A549 (cell line): ENCODE measurements at regions not wholly inside any gene's neighbourhood (a gene's known extent, or its start where the extent isn't known, plus 50 kb on each side); places are given as distances from the start of the nearest gene placed in this dataset.

Experiments used
- ATAC-seq, 2 experiments: fragments of 200-7000 bp in 1 of 2; fragments of >200 bp in 1 of 2; cut with Nextera tagmentation in 1 of 2; cut with Tn5 transposase in 1 of 2; 3 replicates each; pipeline versions ENCODE4 v1.8.0 to v1.9.1; 2018 to 2020; ENCODE audit warnings: mild to moderate bottlenecking in 1 of 2, moderate library complexity in 1 of 2
- CTCF ChIA-PET: fragments of 300-600 bp; sonication (Branson Sonifier 250); formaldehyde crosslinking; extraction: SDS; loops from one replicate; lab custom pipeline; 2021; ENCODE audit warnings: antibody characterized with exemption, inconsistent platforms; lab: Yijun Ruan, JAX
- POLR2A ChIA-PET: fragments of 350-600 bp; formaldehyde crosslinking; extraction: SDS; loops from one replicate; lab custom pipeline; 2021; ENCODE audit warnings: antibody characterized with exemption, inconsistent platforms; lab: Yijun Ruan, JAX
- DNase-seq, 2 experiments: peaks; one replicate each; pipeline versions ENCODE4 v3.0.0 to v3.0.0-alpha.2; 2011 to 2016; ENCODE audit warnings: low read depth in 1 of 2, low spot score in 1 of 2
- FAIRE-seq: peaks from 2 replicates; lab custom pipeline; 2011; peaks lifted over from hg19 to GRCh38; lab: Jason Lieb, UNC
- H3K27ac ChIP-seq, 2 experiments: fragments of >200 bp; sonication (Bioruptor Twin); formaldehyde crosslinking; 3 replicates each; pipeline ENCODE4 v1.5.1; 2016 to 2017
- H3K4me1 ChIP-seq: fragments of >200 bp; sonication (Bioruptor Twin); formaldehyde crosslinking; 3 replicates; pipeline ENCODE4 v1.6.1; 2016
- H3K4me2 ChIP-seq: fragments of >200 bp; sonication (Bioruptor Twin); formaldehyde crosslinking; 3 replicates; pipeline ENCODE4 v1.6.1; 2016
- H3K4me3 ChIP-seq: fragments of >200 bp; sonication (Bioruptor Twin); formaldehyde crosslinking; 3 replicates; pipeline ENCODE4 v1.5.1; 2016
- H3K9me3 ChIP-seq: fragments of >200 bp; sonication (Bioruptor Twin); formaldehyde crosslinking; 3 replicates; pipeline ENCODE4 v1.6.1; 2016
- BHLHE40 ChIP-seq: IDR thresholded peaks from 2 replicates; pipeline ENCODE4 v1.6.1; 2012; ENCODE audit warnings: low read depth, low read length, inconsistent platforms
- CBX2 ChIP-seq: fragments of 200-600 bp; sonication (generic); IDR thresholded peaks from 2 replicates; pipeline ENCODE4 v1.6.1; 2016; ENCODE audit warnings: low read depth, mild to moderate bottlenecking, borderline replicate concordance
- ESRRA ChIP-seq: fragments of 150-350 bp; IDR thresholded peaks from 2 replicates; pipeline ENCODE4 v1.6.1; 2014; ENCODE audit warnings: mild to moderate bottlenecking, low read length, borderline replicate concordance
- FOSB ChIP-seq: fragments of 250-450 bp; sonication (Bioruptor Pico); IDR thresholded peaks from 2 replicates; pipeline ENCODE4 v1.5.0; 2020; ENCODE audit warnings: mild to moderate bottlenecking, moderate library complexity
- FOXS1 ChIP-seq: fragments of 250-450 bp; sonication (Bioruptor Pico); IDR thresholded peaks from 2 replicates; pipeline ENCODE4 v1.5.0; 2020; ENCODE audit warnings: mild to moderate bottlenecking, moderate library complexity
- GATA3 ChIP-seq: IDR thresholded peaks from 2 replicates; pipeline ENCODE4 v1.6.1; 2012; ENCODE audit warnings: borderline replicate concordance
- HEYL ChIP-seq: fragments of 250-450 bp; sonication (Bioruptor Pico); IDR thresholded peaks from 2 replicates; pipeline ENCODE4 v1.8.0; 2021; ENCODE audit warnings: mild to moderate bottlenecking, moderate library complexity
- MYC ChIP-seq: IDR thresholded peaks from 2 replicates; pipeline ENCODE4 v1.6.1; 2012; ENCODE audit warnings: mild to moderate bottlenecking, inconsistent platforms, low read length, improper control_type of control experiment, borderline replicate concordance
- NFE2L2 ChIP-seq: fragments of 150-350 bp; conservative IDR thresholded peaks from 2 replicates; pipeline ENCODE4 v1.6.1; 2014; ENCODE audit warnings: low read length
- NPAS2 ChIP-seq: fragments of 250-450 bp; sonication (Bioruptor Pico); IDR thresholded peaks from 2 replicates; pipeline ENCODE4 v1.8.0; 2022; ENCODE audit warnings: mild to moderate bottlenecking, moderate library complexity, borderline replicate concordance
- NR3C1 ChIP-seq: fragments of >200 bp; sonication (Bioruptor Twin); formaldehyde crosslinking; IDR thresholded peaks from 3 replicates; pipeline ENCODE4 v1.6.1; 2017
- PBX3 ChIP-seq: IDR thresholded peaks from 2 replicates; pipeline ENCODE4 v1.6.1; 2012
- RCOR1 ChIP-seq: fragments of 150-350 bp; IDR thresholded peaks from 2 replicates; pipeline ENCODE4 v1.6.1; 2014; ENCODE audit warnings: antibody characterized with exemption, low read length, low read depth
- RFX5 ChIP-seq: fragments of 450-650 bp; IDR thresholded peaks from 2 replicates; pipeline ENCODE4 v1.7.1; 2014; ENCODE audit warnings: antibody characterized with exemption, mild to moderate bottlenecking, moderate library complexity
- RNF2 ChIP-seq: fragments of 200-600 bp; sonication (generic); IDR thresholded peaks from 2 replicates; pipeline ENCODE4 v1.6.1; 2016; ENCODE audit warnings: low read depth, mild to moderate bottlenecking, antibody characterized with exemption, moderate library complexity, borderline replicate concordance
- TFCP2L1 ChIP-seq: fragments of 250-450 bp; sonication (Bioruptor Pico); IDR thresholded peaks from 2 replicates; pipeline ENCODE4 v1.5.0; 2021; ENCODE audit warnings: mild to moderate bottlenecking
- TP53 ChIP-seq: fragments of 250-450 bp; sonication (Bioruptor Pico); IDR thresholded peaks from 2 replicates; pipeline ENCODE4 v1.5.0; 2021; ENCODE audit warnings: mild to moderate bottlenecking, moderate library complexity
- ZNF302 ChIP-seq: fragments of 250-450 bp; sonication (Bioruptor Pico); IDR thresholded peaks from 2 replicates; pipeline ENCODE4 v1.9.0; 2021; ENCODE audit warnings: inconsistent platforms, mild to moderate bottlenecking, moderate library complexity
- WGBS: methylation state at CpG from one replicate; pipeline ENCODE4 v1.1.6; 2017; ENCODE audit errors: missing lambda C conversion rate; 5-methylcytosine and 5-hydroxymethylcytosine counted together
- TF ChIP-seq, protein P1 (sequence below): fragments of 200-600 bp; sonication (generic); IDR thresholded peaks from 2 replicates; pipeline ENCODE4 v1.6.1; 2016; ENCODE audit warnings: antibody characterized with exemption, mild to moderate bottlenecking, moderate library complexity
- TF ChIP-seq, protein P2 (sequence below): fragments of >200 bp; sonication (Bioruptor Twin); formaldehyde crosslinking; IDR thresholded peaks from 2 replicates; pipeline ENCODE4 v1.6.1; 2016
- TF ChIP-seq, protein P3 (sequence below): fragments of 150-350 bp; IDR thresholded peaks from 2 replicates; pipeline ENCODE4 v1.6.1; 2014; ENCODE audit warnings: low read depth, mild to moderate bottlenecking, low read length
- TF ChIP-seq, protein P4 (sequence below): fragments of 450-650 bp; IDR thresholded peaks from 2 replicates; pipeline ENCODE4 v1.6.1; 2014; ENCODE audit warnings: antibody characterized with exemption

DNA sequence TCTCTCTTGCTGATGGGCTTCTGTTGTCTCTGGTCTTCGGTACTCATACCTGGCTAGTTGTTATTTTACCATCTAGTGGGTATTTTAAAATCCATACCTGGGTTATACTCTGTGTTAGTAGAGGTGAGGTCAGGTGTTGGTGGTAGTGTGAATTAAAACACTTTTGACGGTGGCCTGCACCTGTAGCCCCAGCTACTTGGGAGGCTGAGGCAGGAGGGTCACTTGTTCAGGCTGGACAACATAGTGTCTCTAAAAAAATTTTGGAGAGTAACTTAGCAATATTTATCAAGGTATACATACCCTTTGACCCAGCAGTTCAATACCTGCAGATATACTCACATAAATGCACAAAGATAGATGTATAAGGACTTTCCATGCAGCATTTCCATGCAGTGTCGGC, 55.4 kb downstream of the GSX1 start:
- no peak overlapping the region for H3K4me2 ChIP-seq
- ATAC-seq (no peak), DNase-seq (no peak), FAIRE-seq (no peak)
- H3K4me1 ChIP-seq = no peaks in the 10 kb centered on the region
- no peak overlapping the region for H3K4me3 ChIP-seq
- no peak overlapping the region for H3K27ac ChIP-seq
- ChIA-PET CTCF (interaction anchor here (1.8 kb wide), 1 partner anchor 17 kb away, joined by 7 read pairs; no protein-coding TSS in a partner anchor), POLR2A (no interaction called here)
- no peaks in the 10 kb centered on the region; the same call in 2 of the 3 replicates for H3K9me3 ChIP-seq
- 66% methylated on average over 3 of the region's 3 CpGs for WGBS
- TF ChIP-seq NR3C1 (no peak), RFX5 (no peak), FOSB (CRISPR knock-in tag) (no peak), FOXS1 (CRISPR knock-in tag) (no peak), BHLHE40 (no peak), NPAS2 (CRISPR knock-in tag) (no peak)

DNA sequence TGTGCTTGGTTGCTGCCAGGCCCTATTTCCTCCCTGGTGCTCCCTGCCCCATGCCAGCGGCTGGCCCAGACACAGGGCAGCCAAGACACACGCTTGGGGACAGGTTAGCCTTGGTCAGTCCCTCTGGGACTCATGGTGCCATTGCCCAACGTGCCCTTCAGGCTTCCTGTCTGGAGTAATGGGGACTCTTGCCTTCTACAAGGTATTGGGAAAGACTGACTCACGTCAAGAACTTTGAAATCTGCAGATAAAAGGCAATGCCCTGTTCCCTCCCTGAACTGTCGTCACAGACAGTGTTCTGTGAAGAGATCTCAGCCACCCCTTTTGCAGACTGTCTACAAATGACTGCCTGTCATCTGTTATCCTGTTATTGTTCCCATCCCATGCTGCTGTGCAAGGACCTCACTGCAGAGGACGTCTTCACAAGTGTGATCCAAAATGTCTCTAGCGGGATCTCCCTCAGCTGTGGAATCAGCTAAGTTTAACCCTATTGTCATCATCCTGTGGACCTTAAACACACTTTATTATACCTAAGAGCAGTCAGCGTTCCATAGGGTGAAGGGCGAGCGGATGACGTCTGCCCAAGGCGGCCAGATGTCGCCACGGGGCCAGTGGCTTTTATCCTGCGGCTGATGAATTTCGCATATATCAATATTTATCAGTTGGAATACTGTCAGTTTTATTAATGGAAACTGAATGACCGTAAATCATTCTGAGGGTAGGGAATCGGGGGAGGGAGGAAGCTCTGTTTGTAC, 59.0 kb downstream of the GSX1 start:
- no peak for TF ChIP-seq TFCP2L1 (CRISPR knock-in tag)
- no peak for TF ChIP-seq TP53
- no peak for TF ChIP-seq RCOR1
- TF ChIP-seq, protein P1, sequence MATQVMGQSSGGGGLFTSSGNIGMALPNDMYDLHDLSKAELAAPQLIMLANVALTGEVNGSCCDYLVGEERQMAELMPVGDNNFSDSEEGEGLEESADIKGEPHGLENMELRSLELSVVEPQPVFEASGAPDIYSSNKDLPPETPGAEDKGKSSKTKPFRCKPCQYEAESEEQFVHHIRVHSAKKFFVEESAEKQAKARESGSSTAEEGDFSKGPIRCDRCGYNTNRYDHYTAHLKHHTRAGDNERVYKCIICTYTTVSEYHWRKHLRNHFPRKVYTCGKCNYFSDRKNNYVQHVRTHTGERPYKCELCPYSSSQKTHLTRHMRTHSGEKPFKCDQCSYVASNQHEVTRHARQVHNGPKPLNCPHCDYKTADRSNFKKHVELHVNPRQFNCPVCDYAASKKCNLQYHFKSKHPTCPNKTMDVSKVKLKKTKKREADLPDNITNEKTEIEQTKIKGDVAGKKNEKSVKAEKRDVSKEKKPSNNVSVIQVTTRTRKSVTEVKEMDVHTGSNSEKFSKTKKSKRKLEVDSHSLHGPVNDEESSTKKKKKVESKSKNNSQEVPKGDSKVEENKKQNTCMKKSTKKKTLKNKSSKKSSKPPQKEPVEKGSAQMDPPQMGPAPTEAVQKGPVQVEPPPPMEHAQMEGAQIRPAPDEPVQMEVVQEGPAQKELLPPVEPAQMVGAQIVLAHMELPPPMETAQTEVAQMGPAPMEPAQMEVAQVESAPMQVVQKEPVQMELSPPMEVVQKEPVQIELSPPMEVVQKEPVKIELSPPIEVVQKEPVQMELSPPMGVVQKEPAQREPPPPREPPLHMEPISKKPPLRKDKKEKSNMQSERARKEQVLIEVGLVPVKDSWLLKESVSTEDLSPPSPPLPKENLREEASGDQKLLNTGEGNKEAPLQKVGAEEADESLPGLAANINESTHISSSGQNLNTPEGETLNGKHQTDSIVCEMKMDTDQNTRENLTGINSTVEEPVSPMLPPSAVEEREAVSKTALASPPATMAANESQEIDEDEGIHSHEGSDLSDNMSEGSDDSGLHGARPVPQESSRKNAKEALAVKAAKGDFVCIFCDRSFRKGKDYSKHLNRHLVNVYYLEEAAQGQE = no peak
- TF ChIP-seq NFE2L2 = no peak
- TF ChIP-seq CBX2 = no peak
- TF ChIP-seq NR3C1 = no peak
- TF ChIP-seq GATA3 = no peak
- TF ChIP-seq, protein P2, sequence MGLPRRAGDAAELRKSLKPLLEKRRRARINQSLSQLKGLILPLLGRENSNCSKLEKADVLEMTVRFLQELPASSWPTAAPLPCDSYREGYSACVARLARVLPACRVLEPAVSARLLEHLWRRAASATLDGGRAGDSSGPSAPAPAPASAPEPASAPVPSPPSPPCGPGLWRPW = no peak
- TF ChIP-seq, protein P3, sequence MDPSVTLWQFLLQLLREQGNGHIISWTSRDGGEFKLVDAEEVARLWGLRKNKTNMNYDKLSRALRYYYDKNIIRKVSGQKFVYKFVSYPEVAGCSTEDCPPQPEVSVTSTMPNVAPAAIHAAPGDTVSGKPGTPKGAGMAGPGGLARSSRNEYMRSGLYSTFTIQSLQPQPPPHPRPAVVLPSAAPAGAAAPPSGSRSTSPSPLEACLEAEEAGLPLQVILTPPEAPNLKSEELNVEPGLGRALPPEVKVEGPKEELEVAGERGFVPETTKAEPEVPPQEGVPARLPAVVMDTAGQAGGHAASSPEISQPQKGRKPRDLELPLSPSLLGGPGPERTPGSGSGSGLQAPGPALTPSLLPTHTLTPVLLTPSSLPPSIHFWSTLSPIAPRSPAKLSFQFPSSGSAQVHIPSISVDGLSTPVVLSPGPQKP = no peak
- no peak for TF ChIP-seq ZNF302
- no peak for TF ChIP-seq PBX3
- TF ChIP-seq RNF2 = no peak
- TF ChIP-seq, protein P4, sequence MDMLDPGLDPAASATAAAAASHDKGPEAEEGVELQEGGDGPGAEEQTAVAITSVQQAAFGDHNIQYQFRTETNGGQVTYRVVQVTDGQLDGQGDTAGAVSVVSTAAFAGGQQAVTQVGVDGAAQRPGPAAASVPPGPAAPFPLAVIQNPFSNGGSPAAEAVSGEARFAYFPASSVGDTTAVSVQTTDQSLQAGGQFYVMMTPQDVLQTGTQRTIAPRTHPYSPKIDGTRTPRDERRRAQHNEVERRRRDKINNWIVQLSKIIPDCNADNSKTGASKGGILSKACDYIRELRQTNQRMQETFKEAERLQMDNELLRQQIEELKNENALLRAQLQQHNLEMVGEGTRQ = no peak
- no peak for TF ChIP-seq MYC
- no peak for TF ChIP-seq ESRRA
- no peak for TF ChIP-seq HEYL (CRISPR knock-in tag)
- TF ChIP-seq NPAS2 (CRISPR knock-in tag) = no peak
- POLR2A ChIA-PET = no interaction called here
- no peak for FAIRE-seq
- DNase-seq = peak in 1 of 2 experiments; percentile 13
- no peak overlapping the region for H3K27ac ChIP-seq
- no peak overlapping the region for H3K4me3 ChIP-seq
- peak in 1 of 2 experiments; percentile 47; a peak in 1 of 6 replicates for ATAC-seq
- no peak overlapping the region for H3K4me2 ChIP-seq
- 40% methylated on average over 17 of the region's 18 CpGs for WGBS
- CTCF ChIA-PET = interaction anchor here (1.3 kb wide), 1 partner anchor 25 kb away, joined by 5 read pairs; no protein-coding TSS in a partner anchor
- H3K4me1 ChIP-seq = 0 out of 3 replicates have a peak, but pooled peaks cover 3% of the 10 kb centered on the region
- no peaks in the 10 kb centered on the region; the same call in 2 of the 3 replicates for H3K9me3 ChIP-seq
